CD14-positive monocyte (primary cell): ENCODE measurements at regions not wholly inside any gene's neighbourhood (a gene's known extent, or its start where the extent isn't known, plus 50 kb on each side); places are given as distances from the start of the nearest gene placed in this dataset.

Experiments used
- DNase-seq, 3 donors: peaks; one replicate each; pipeline ENCODE4 v3.0.0-alpha.2; 2011 to 2022
- H2AFZ ChIP-seq: 2 replicates; pipeline ENCODE4 v1.6.0; 2012; ENCODE audit warnings: mild to moderate bottlenecking, low read depth, low read length, inconsistent platforms; ENCODE audit not compliant: insufficient read depth, poor library complexity, severe bottlenecking
- H3K27ac ChIP-seq, 2 donors: 1 replicate in 1 of 2; 2 replicates in 1 of 2; pipeline ENCODE4 v1.5.1; 2012 to 2013; ENCODE audit warnings: low read length in 2 of 2, control low read depth in 1 of 2, inconsistent platforms in 1 of 2, low read depth in 1 of 2, mild to moderate bottlenecking in 1 of 2
- H3K27me3 ChIP-seq, 2 donors: one replicate each; pipeline versions ENCODE4 v1.6.0 to v1.6.1; 2011 to 2013; ENCODE audit warnings: low read length in 2 of 2; ENCODE audit not compliant: control insufficient read depth in 2 of 2, insufficient read depth in 2 of 2
- H3K36me3 ChIP-seq, 2 donors: replicated peaks in 1 of 2; 1 replicate in 1 of 2; 2 replicates in 1 of 2; pipeline versions ENCODE4 v1.5.1 to v1.6.1; 2012 to 2013; ENCODE audit warnings: low read length in 2 of 2, control low read depth in 1 of 2, inconsistent platforms in 1 of 2, mild to moderate bottlenecking in 1 of 2; ENCODE audit not compliant: insufficient read depth in 2 of 2, control insufficient read depth in 1 of 2
- H3K4me1 ChIP-seq, 2 donors: 1 replicate in 1 of 2; 2 replicates in 1 of 2; pipeline versions ENCODE4 v1.5.1 to v1.6.1; 2012 to 2013; ENCODE audit warnings: low read length in 2 of 2, control low read depth in 1 of 2, inconsistent platforms in 1 of 2, mild to moderate bottlenecking in 1 of 2, moderate library complexity in 1 of 2; ENCODE audit not compliant: insufficient read depth in 2 of 2, control insufficient read depth in 1 of 2
- H3K4me2 ChIP-seq: replicated peaks from 2 replicates; pipeline ENCODE3; 2012; ENCODE audit warnings: low read length, moderate library complexity, mild to moderate bottlenecking; ENCODE audit not compliant: poor library complexity, severe bottlenecking; ENCODE audit errors: extremely low read depth
- H3K4me3 ChIP-seq, 3 experiments: fragments of 200-600 bp in 1 of 3; sonication (generic) in 1 of 3; replicated peaks in 1 of 3; 1 replicate in 2 of 3; 2 replicates in 1 of 3; pipeline ENCODE4 v1.5.1; 2011 to 2013; ENCODE audit warnings: low read length in 3 of 3, mild to moderate bottlenecking in 3 of 3, control low read depth in 2 of 3, low read depth in 2 of 3, inconsistent platforms in 1 of 3, moderate library complexity in 1 of 3
- H3K79me2 ChIP-seq: 2 replicates; pipeline ENCODE4 v1.6.0; 2012; ENCODE audit warnings: mild to moderate bottlenecking, control low read depth, inconsistent platforms, low read length, moderate library complexity; ENCODE audit not compliant: insufficient read depth
- H3K9ac ChIP-seq: 2 replicates; pipeline ENCODE4 v1.6.0; 2017; ENCODE audit warnings: low read length, mild to moderate bottlenecking; ENCODE audit not compliant: insufficient read depth, poor library complexity, severe bottlenecking
- H3K9me3 ChIP-seq, 2 donors: replicated peaks in 1 of 2; 1 replicate in 1 of 2; 2 replicates in 1 of 2; pipeline versions ENCODE4 v1.5.1 to v1.6.1; 2012 to 2013; ENCODE audit warnings: low read length in 2 of 2, control low read depth in 1 of 2; ENCODE audit not compliant: control insufficient read depth in 1 of 2, insufficient read depth in 1 of 2
- H4K20me1 ChIP-seq: 2 replicates; pipeline ENCODE4 v1.6.0; 2012; ENCODE audit warnings: mild to moderate bottlenecking, low read length, control low read depth, moderate library complexity; ENCODE audit not compliant: insufficient read depth
- H3K27ac Mint-ChIP-seq, 7 donors: one replicate each; pipeline ENCODE4 v1.8.0; 2020; ENCODE audit warnings: mild to moderate bottlenecking in 7 of 7, mixed read lengths in 7 of 7, moderate library complexity in 6 of 7, inconsistent platforms in 2 of 7
- H3K27me3 Mint-ChIP-seq, 3 donors: one replicate each; pipeline ENCODE4 v1.8.0; 2021 to 2022; ENCODE audit warnings: low read depth in 3 of 3, mild to moderate bottlenecking in 3 of 3, mixed read lengths in 3 of 3, moderate library complexity in 3 of 3, inconsistent platforms in 1 of 3
- H3K36me3 Mint-ChIP-seq, 2 donors: one replicate each; pipeline ENCODE4 v1.8.0; 2020; ENCODE audit warnings: mixed read lengths in 2 of 2, inconsistent platforms in 1 of 2, mild to moderate bottlenecking in 1 of 2
- H3K4me1 Mint-ChIP-seq: one replicate; pipeline ENCODE4 v1.8.0; 2020; ENCODE audit warnings: mild to moderate bottlenecking, mixed read lengths
- H3K4me3 Mint-ChIP-seq, 2 donors: one replicate each; pipeline ENCODE4 v1.8.0; 2020; ENCODE audit warnings: mild to moderate bottlenecking in 2 of 2, mixed read lengths in 2 of 2, moderate library complexity in 1 of 2
- H3K9me3 Mint-ChIP-seq, 7 donors: one replicate each; pipeline ENCODE4 v1.8.0; 2020 to 2022; ENCODE audit warnings: mixed read lengths in 7 of 7, mild to moderate bottlenecking in 6 of 7, moderate library complexity in 6 of 7, inconsistent platforms in 2 of 7
- CTCF ChIP-seq: fragments of 200-600 bp; IDR thresholded peaks from one replicate; pipeline ENCODE4 v1.8.0; 2022; ENCODE audit warnings: antibody characterized with exemption, mild to moderate bottlenecking
- WGBS: methylation state at CpG from one replicate; pipeline ENCODE4 v1.1.5; 2013; ENCODE audit warnings: missing lambda C conversion rate; ENCODE audit not compliant: insufficient coverage; 5-methylcytosine and 5-hydroxymethylcytosine counted together
- intact Hi-C, 2 donors: fragments of 100-400 bp; cut with micrococcal nuclease; formaldehyde crosslinking; loops; one replicate each; pipeline versions ENCODE4 v1.15.0 to v1.15.1; 2023

GRCh38 chr13:44661936-44662335, 85.8 kb upstream of the TSC22D1 start:
- no peak overlapping the region for H3K9ac ChIP-seq
- no peaks in the 10 kb centered on the region for H3K9me3 ChIP-seq
- no peaks in the 10 kb centered on the region for H3K4me1 ChIP-seq
- H3K9me3 Mint-ChIP-seq = peaks cover 0 to 2% (median 0%) of the 10 kb centered on the region in 7 donors
- no peak overlapping the region for H2AFZ ChIP-seq
- 88% methylated on average over 1 of the region's 3 CpGs for WGBS
- no peak for DNase-seq
- no peak overlapping the region for H3K27ac ChIP-seq
- no peak for TF ChIP-seq CTCF
- no peaks in the 10 kb centered on the region for H3K79me2 ChIP-seq
- no peak overlapping the region for H3K4me3 Mint-ChIP-seq
- no peaks in the 10 kb centered on the region for H3K36me3 Mint-ChIP-seq
- intact Hi-C loops = no loop called here
- H4K20me1 ChIP-seq = no peaks in the 10 kb centered on the region
- H3K4me2 ChIP-seq = no peak overlapping the region
- H3K27me3 Mint-ChIP-seq = peaks cover 2% of the 10 kb centered on the region in 3 donors
- H3K27me3 ChIP-seq = no peaks in the 10 kb centered on the region
- no peak overlapping the region for H3K4me3 ChIP-seq
- no peaks in the 10 kb centered on the region for H3K36me3 ChIP-seq
- no peaks in the 10 kb centered on the region for H3K4me1 Mint-ChIP-seq
- H3K27ac Mint-ChIP-seq = no peak overlapping the region

GRCh38 chr13:44660050-44660449, 83.9 kb upstream of the TSC22D1 start:
- Histone ChIP-seq H2AFZ (no peak overlapping the region), H4K20me1 (no peaks in the 10 kb centered on the region)

More at GRCh38 chr13:44660050-44660449, 83.9 kb upstream of the TSC22D1 start:
- no peak for TF ChIP-seq CTCF
- Histone ChIP-seq H3K27ac (no peak overlapping the region), H3K4me3 (no peak overlapping the region), H3K4me2 (no peak overlapping the region), H3K9ac (no peak overlapping the region), H3K4me1 (no peaks in the 10 kb centered on the region), H3K9me3 (no peaks in the 10 kb centered on the region), H3K79me2 (no peaks in the 10 kb centered on the region), H3K36me3 (no peaks in the 10 kb centered on the region), H3K27me3 (no peaks in the 10 kb centered on the region)
- no peak for DNase-seq
- Mint-ChIP-seq H3K36me3 (no peaks in the 10 kb centered on the region), H3K27ac (no peak overlapping the region), H3K4me1 (no peaks in the 10 kb centered on the region), H3K9me3 (peaks cover 0 to 4% (median 0%) of the 10 kb centered on the region in 7 donors), H3K4me3 (no peak overlapping the region), H3K27me3 (peaks cover 0 to 2% (median 2%) of the 10 kb centered on the region in 3 donors)
- intact Hi-C loops = no loop called here
- 71% methylated on average over 2 of the region's 6 CpGs for WGBS
